ENCODE measurements at regions not wholly inside any gene's neighbourhood (a gene's known extent, or its start where the extent isn't known, plus 50 kb on each side); places are given as distances from the start of the nearest gene placed in this dataset.

DNA sequence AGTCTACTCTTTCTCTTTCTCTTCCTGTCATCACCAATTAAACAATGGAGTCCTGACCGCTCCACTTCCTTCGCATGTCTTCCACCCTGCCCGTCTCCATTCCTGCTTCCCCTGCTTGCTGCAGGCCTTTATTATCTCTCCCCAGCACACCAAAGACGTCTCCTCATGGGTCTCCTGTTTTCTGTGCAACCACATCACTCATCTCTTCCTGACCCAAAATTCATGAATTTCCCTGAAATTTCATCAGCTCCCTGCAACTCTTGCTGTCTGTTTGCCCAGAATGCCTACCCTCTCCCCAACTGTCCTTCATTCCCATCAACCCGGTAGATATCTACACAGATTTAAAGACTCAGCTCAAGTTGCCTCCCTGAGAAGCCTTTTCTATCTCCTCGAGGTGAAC, 76.7 kb upstream of the ALOX12 start:
- Histone ChIP-seq H3K27ac (no peak overlapping the region), H3K4me1 (peaks cover 0 to under 1% (median 0%) of the 10 kb centered on the region in 4 donors), H3K9me3 (no peaks in the 10 kb centered on the region), H3K4me3 (no peak overlapping the region), H3K36me3 (no peaks in the 10 kb centered on the region), H3K27me3 (peaks cover 0 to 11% of the 10 kb centered on the region in 2 donors)
- intact Hi-C loops (cut with DNase I; ENCODE audit: low total_unique reads), result loop anchor here (5.0 kb wide), 1 partner anchor 83 kb away; no protein-coding TSS in a partner anchor
- DNase-seq, result no peak
- TF ChIP-seq CTCF (IDR thresholded peaks at IDR 0.05), result no peak

GRCh38 chr17:6923385-6923784, 72.5 kb upstream of the ALOX12 start:
- H3K4me1 ChIP-seq, result peaks cover 0 to 13% (median 3%) of the 10 kb centered on the region in 4 donors
- no peak overlapping the region for H3K4me3 ChIP-seq
- H3K27me3 ChIP-seq, result no peaks in the 10 kb centered on the region
- no peak overlapping the region for H3K27ac ChIP-seq
- no peaks in the 10 kb centered on the region for H3K36me3 ChIP-seq
- no peak for DNase-seq
- H3K9me3 ChIP-seq, result no peaks in the 10 kb centered on the region
- no peak for TF ChIP-seq CTCF (IDR thresholded peaks at IDR 0.05)
- intact Hi-C loops (cut with DNase I; ENCODE audit: low total_unique reads), result no loop called here

GRCh38 chr17:6924208-6924607, 71.6 kb upstream of the ALOX12 start:
- TF ChIP-seq CTCF (IDR thresholded peaks at IDR 0.05), result no peak
- no peak for DNase-seq
- intact Hi-C loops (cut with DNase I; ENCODE audit: low total_unique reads), result no loop called here
- no peak overlapping the region for H3K4me3 ChIP-seq
- H3K4me1 ChIP-seq, result peaks cover 0 to 13% (median 3%) of the 10 kb centered on the region in 4 donors
- H3K27me3 ChIP-seq, result no peaks in the 10 kb centered on the region
- H3K27ac ChIP-seq, result no peak overlapping the region
- H3K9me3 ChIP-seq, result no peaks in the 10 kb centered on the region
- H3K36me3 ChIP-seq, result no peaks in the 10 kb centered on the region

- TF ChIP-seq CTCF (IDR thresholded peaks at IDR 0.05), result no peak
- intact Hi-C loops (cut with DNase I; ENCODE audit: low total_unique reads), result no loop called here
- Histone ChIP-seq H3K27ac (no peak overlapping the region), H3K9me3 (no peaks in the 10 kb centered on the region), H3K4me3 (no peak overlapping the region), H3K36me3 (no peaks in the 10 kb centered on the region), H3K27me3 (no peaks in the 10 kb centered on the region), H3K4me1 (peaks cover 0 to 13% (median 3%) of the 10 kb centered on the region in 4 donors)
- DNase-seq, result no peak
These were observed 69.2 kb upstream of the ALOX12 start for GRCh38 chr17:6926667-6927066.

- DNase-seq, result no peak
- peaks cover 0 to 13% (median 3%) of the 10 kb centered on the region in 4 donors for H3K4me1 ChIP-seq
- no peak for TF ChIP-seq CTCF (IDR thresholded peaks at IDR 0.05)
These were observed 68.3 kb upstream of the ALOX12 start for GRCh38 chr17:6927290-6928126.

More at GRCh38 chr17:6927290-6928126, 68.3 kb upstream of the ALOX12 start:
- H3K27ac ChIP-seq, result no peak overlapping the region
- H3K36me3 ChIP-seq, result no peaks in the 10 kb centered on the region
- intact Hi-C loops (cut with DNase I; ENCODE audit: low total_unique reads), result no loop called here
- no peaks in the 10 kb centered on the region for H3K9me3 ChIP-seq
- no peak overlapping the region for H3K4me3 ChIP-seq
- H3K27me3 ChIP-seq, result no peaks in the 10 kb centered on the region

Data from tibial artery (tissue), 4 donors.